GM18870 (cell line): ENCODE measurements at regions not wholly inside any gene's neighbourhood (a gene's known extent, or its start where the extent isn't known, plus 50 kb on each side); places are given as distances from the start of the nearest gene placed in this dataset.
"Not testable (repeated sequence)": the region's sequence is repeated elsewhere in the genome, so short reads cannot be mapped to it uniquely, and the experiment has no call there.

Source experiments
- ATAC-seq: cut with Tn5 transposase; IDR thresholded peaks from one replicate; pipeline ENCODE4 v1.9.1; 2021; ENCODE audit warnings: moderate library complexity; ENCODE audit not compliant: unreplicated experiment

GRCh38 chr1:69045572-69045971, 522.1 kb upstream of the LRRC7 start:
- ATAC-seq = no peak

DNA sequence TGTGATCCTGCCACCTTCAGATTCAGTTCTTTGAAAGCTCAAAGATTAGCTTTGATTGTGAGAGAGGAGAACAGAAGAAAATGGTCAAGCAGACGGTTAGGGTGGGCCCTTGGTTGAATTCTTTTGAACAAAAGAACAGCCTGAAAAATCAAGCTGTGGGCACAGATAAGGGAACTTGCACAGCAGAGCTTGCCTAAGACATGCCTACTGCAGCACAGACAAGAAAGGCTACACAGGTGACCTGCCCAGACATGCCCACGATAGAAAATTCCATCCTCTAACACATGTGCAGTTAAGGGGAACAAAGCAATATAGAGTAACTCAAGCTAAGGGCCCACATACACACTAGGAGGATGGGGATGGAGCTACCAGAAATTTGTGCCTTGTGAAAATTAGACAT, 512.5 kb upstream of the LRRC7 start:
- ATAC-seq = peak; percentile 52

- no peak for ATAC-seq
Observed at GRCh38 chr1:69058454-69058853, 509.3 kb upstream of the LRRC7 start.

- peak; percentile 60 for ATAC-seq
Observed at GRCh38 chr1:69070660-69071373, 496.9 kb upstream of the LRRC7 start.

DNA sequence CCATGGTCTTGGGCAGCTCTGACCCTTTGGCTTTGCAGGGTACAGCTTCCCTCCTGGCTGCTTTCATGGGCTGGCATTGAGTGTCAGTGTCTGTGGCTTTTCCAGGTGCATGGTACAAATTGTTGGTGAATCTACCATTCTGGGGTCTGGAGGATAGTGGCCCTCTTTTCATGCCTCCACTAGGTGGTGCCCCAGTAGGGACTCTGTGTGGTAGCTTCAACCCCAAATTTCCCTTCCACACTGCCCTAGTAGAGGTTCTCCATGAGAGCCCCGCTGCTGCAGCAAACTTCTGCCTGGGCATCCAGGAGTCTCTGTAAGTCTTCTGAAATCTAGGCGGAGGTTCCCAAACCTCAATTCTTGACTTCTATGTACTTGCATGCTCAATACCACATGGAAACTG, 494.5 kb upstream of the LRRC7 start:
- no peak for ATAC-seq

GRCh38 chr1:69076631-69077030, 491.1 kb upstream of the LRRC7 start:
- no peak for ATAC-seq

- no peak for ATAC-seq
Observed at GRCh38 chr1:69077198-69077597, 490.5 kb upstream of the LRRC7 start.

DNA sequence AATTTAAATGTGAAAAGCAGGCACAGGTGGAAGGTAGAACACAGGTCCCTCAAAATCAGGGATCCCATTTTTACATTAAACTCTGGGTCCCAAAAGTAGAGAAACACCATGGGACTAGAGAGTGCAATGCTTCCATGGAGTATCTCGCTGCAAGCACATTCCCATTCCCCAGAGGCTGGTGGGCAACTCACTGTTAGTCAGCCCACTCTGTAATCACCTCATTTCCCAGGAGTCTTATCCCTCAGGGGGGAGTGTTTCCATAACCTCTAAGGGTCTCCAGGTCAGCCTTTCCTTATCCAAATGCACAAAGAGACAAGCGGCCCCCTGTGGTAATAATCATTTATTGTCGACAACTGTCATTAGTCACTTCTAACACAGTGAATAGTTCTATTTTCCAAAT, 490.1 kb upstream of the LRRC7 start:
- ATAC-seq = no peak

DNA sequence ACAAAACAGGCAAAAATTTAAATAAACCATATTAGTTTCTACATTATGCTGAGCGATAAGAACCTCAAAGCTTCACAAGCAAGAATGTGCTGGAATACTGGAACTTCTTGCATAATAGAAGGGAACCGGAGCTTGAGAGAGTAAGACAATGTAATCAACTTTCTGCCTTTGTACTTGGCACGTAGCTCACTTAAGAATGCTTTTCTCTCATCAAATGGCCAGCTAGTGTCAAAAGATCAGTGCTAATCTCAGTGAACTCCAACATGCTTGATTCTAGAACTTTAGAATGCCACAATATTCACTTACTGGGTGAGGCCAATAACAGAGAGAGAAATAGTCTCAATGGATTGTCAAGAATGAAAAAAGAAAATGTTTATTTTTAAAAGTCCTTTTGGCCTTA, 486.1 kb upstream of the LRRC7 start:
- no peak for ATAC-seq

DNA sequence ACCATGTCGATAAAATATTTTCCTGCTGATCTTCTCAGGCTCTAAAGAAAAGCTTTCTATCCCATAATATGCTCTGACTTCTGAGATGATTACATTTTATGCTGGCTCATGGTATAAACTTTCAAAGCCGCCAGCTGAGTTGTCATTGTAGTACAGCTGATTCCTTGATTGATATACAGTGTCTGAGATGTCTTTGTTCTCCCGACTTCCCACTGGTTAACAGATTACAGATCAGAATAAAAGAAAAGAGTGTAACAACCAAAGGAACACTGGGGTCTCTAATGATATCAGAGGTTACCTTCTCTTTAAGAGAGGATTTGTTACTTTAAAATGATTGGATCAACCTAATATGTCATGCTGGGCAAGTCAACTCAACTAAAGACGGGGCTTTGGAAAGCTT, 485.4 kb upstream of the LRRC7 start:
- ATAC-seq = no peak

GRCh38 chr1:69086148-69086547, 481.6 kb upstream of the LRRC7 start:
- ATAC-seq = no peak

GRCh38 chr1:69088571-69088970, 479.2 kb upstream of the LRRC7 start:
- no peak for ATAC-seq

DNA sequence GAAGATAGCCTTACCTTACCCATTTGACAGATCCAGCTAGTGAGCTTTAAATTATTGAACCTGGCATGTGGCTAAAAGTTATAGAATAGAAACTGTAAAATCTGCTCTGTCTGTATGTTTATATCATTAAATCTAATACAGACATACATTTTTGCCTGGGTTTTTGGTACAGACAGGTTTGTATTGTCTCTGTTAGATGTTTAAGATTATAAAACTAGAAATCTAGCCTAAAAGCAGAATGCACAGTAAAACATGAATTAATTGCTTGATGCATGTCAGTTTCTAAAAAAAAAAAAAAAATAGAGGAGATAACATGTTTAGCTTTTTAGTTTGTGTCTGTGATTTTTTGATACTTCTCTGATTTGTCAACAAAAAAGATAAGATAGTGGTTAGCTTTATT, 477.6 kb upstream of the LRRC7 start:
- ATAC-seq = no peak

DNA sequence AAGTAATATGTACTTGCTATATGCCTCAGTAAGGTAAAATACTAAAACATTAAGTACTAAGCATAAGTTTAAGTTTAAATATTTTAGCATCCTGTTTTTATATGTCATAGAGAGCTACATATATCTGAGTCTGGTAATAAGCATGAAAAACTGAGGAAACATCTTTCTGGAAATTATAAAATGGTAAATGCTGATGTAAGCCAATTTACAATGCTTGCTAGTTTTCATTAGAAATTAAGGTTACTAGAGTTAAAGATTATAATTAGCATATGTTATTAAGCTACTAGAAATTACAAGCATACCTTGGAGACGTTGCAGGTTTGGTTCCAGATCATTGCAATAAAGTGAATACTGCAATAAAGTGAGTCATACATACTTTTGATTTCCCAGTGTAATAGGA, 477.0 kb upstream of the LRRC7 start:
- no peak for ATAC-seq

DNA sequence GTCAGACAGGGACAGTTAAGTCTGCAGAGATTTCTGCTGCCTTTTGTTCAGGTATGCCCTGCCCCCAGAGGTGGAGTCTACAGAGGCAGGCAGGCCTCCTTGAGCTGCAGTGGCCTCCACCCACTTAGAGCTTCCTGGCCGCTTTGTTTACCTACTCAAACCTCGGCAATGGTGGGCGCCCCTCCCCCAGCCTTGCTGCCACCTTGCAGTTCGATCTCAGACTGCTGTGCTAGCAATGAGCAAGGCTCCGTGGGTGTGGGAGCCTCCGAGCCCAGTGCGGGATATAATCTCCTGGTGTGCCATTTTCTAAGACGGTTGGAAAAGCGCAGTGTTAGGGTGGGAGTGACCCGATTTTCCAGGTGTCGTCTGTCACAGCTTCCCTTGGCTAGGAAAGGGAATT, 465.7 kb upstream of the LRRC7 start:
- ATAC-seq = not testable (repeated sequence)

- ATAC-seq = no peak
Observed at GRCh38 chr1:69103213-69103612, 464.5 kb upstream of the LRRC7 start.

DNA sequence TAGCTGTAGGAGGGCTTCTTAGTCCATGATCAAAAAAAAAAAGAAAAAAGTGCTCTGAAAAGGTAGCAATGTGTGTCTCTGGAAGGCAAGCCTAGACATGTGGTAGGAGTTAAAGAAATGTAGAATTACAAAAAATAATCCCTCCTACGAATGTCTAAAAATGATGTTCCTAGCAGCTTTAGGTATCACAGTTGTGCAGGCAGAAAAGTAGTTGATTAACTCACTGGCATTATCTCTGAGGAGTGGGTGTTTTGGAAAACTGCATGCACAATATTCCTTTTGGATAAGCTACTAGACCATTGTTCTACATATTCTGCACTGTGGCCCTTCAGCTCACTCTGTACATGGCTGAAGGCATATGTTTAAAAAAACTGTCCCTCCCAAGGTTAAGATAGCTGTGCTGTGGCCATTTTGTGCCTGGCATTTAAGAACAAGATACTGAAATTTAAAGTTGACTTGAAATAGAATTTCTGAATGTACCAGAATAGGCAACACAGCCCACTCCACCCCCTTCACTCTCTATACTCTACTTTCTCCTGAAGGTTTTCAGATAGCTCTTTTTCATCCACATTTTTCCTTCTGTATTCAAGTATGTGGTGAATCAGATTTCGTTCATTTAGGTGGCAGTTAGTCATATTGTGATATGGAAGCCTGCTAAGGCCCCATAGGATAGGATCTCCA, 463.9 kb upstream of the LRRC7 start:
- ATAC-seq = no peak

- ATAC-seq = no peak
Observed at GRCh38 chr1:69104894-69105293, 462.8 kb upstream of the LRRC7 start.

GRCh38 chr1:69109277-69109676, 458.4 kb upstream of the LRRC7 start:
- no peak for ATAC-seq

DNA sequence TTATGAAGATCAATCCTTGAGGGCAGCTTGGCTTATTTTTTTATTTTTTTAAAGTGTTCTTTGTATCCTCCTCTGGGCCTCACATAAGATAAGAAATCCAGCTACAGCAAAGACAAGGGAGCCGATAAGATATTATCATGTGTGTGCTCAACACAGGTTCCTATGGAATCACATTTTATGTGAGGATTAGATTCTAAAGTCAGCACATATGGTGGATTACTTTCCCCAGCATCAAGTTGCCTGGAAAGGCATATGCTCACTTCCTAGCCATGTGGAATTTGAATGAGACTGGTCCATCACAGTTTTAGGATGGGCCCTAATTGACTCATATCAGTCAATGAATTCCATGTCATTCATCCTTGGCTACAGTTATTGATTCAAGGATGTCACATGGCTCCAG, 456.9 kb upstream of the LRRC7 start:
- ATAC-seq = no peak

DNA sequence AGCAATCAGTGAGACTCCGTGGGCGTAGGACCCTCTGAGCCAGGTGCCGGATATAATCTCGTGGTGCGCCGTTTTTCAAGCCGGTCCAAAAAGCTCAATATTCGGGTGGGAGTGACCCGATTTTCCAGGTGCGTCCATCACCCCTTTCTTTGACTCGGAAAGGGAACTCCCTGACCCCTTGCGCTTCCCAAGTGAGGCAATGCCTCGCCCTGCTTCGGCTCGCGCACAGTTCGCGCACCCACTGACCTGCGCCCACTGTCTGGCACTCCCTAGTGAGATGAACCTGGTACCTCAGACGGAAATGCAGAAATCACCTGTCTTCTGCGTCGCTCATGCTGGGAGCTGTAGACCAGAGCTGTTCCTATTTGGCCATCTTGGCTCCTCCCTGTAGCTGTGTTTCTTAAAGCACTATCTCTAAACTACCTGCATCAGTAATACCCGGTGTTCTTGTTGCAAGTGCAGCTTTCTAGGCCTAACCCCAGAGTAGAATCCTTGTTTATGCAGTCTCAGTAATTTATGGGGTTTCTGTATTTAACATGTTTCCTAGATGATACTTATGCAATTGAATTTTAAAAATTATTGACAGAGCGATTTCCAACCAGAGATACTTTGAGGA, 447.5 kb upstream of the LRRC7 start:
- ATAC-seq = not testable (repeated sequence)

DNA sequence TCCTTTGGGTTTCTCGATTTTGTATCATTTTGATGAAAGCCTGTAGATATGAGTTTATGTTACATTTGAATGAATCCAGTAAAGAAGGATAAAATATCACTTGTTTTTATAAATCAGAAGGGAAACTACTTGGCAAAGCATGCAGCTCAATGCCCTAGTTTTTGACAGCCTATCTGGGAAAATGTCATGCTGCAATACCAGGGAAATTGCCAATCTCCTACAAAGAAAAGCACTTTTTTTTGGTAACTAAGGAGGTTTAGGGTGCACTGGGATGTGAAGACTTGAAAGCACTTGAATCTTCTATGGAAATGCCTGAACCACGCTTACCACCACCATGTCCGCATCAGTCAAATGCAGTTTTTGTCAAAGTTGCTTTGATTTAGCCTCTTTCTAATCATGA, 446.9 kb upstream of the LRRC7 start:
- ATAC-seq = no peak
